ENCODE measurements at regions not wholly inside any gene's neighbourhood (a gene's known extent, or its start where the extent isn't known, plus 50 kb on each side); places are given as distances from the start of the nearest gene placed in this dataset.
"Not testable (repeated sequence)": the region's sequence is repeated elsewhere in the genome, so short reads cannot be mapped to it uniquely, and the experiment has no call there.

DNA sequence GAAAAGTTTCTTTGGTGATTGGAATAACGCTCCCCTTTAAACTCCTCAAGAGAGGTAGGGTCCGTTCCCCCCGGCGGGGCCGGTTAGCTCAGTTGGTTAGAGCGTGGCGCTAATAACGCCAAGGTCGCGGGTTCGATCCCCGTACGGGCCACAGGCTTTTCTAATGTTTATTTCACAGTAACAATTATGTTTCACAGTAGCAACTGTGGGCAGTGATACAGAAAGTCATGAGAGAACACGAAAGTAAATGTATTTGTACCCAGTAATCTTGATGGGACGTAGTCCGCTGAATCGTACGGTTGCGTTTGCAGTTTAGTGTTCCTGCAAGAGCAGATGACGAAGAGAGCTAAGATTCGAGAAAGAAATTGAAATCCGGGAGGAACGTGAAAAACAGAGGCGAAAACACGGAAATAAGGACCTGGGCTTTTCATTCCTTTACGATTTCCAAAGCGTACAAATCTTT is 505.5 kb downstream of the PRIM2 start:
- peaks cover 0 to 4% (median 0%) of the 10 kb centered on the region in 4 donors for H3K9me3 ChIP-seq (ENCODE audit: control insufficient read depth in 4 of 4, insufficient read depth in 3 of 4, low read length in 3 of 4)
- TF ChIP-seq, protein P1, sequence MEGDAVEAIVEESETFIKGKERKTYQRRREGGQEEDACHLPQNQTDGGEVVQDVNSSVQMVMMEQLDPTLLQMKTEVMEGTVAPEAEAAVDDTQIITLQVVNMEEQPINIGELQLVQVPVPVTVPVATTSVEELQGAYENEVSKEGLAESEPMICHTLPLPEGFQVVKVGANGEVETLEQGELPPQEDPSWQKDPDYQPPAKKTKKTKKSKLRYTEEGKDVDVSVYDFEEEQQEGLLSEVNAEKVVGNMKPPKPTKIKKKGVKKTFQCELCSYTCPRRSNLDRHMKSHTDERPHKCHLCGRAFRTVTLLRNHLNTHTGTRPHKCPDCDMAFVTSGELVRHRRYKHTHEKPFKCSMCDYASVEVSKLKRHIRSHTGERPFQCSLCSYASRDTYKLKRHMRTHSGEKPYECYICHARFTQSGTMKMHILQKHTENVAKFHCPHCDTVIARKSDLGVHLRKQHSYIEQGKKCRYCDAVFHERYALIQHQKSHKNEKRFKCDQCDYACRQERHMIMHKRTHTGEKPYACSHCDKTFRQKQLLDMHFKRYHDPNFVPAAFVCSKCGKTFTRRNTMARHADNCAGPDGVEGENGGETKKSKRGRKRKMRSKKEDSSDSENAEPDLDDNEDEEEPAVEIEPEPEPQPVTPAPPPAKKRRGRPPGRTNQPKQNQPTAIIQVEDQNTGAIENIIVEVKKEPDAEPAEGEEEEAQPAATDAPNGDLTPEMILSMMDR (IDR thresholded peaks at IDR 0.05; ENCODE audit: control extremely low read depth, extremely low read depth): no peak
- no peak overlapping the region for H3K27ac ChIP-seq (ENCODE audit: low read depth in 1 of 2, low read length in 1 of 2)
- peaks cover 0 to 2% (median 0%) of the 10 kb centered on the region in 5 donors for H3K4me1 ChIP-seq (ENCODE audit: control insufficient read depth in 5 of 5, insufficient read depth in 5 of 5, low read length in 5 of 5)
- H3K27me3 ChIP-seq (ENCODE audit: control insufficient read depth in 3 of 3, insufficient read depth in 3 of 3, low read length in 2 of 3): peaks cover 0 to 9% (median 8%) of the 10 kb centered on the region in 3 donors
- DNase-seq: no peak
- ATAC-seq (ENCODE audit: insufficient read depth, low FRiP score): no peak
- H3K4me3 ChIP-seq: no peak overlapping the region
- H3K36me3 ChIP-seq (ENCODE audit: control insufficient read depth in 4 of 4, insufficient read depth in 4 of 4, low read length in 4 of 4): no peaks in the 10 kb centered on the region
- WGBS, 2 donors: 9 to 12% methylated on average over 27 of the region's 27 CpGs
- H3K9ac ChIP-seq (ENCODE audit: insufficient read depth in 1 of 2, low read length in 2 of 2): no peak overlapping the region

DNA sequence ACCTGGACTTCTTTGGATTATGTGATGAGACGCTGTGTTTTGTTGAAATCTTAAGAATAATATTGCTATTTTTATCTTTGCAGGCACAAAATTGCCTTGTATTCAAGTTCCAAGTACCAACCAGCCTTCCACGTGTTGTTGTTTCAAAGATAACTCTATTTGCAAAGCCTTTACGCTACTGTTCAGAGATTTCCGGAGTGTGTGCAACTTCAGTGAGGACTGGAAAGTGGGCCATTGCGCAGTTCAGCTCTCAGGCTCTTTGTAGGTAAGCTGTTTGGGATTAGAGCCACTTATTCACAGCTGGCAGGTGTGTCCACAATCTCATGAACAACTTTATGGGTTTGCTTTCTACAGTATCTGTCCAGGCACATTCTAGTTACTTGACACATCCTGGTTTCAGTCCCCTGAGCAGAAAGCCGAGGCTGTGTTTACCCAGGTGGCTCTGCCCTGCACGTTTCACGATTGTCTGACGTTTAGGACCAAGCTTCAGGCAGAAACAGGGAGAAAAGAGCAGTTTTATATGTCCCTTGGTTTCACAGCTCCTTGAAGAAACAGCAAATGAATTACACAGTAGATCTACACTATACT is 520.3 kb downstream of the PRIM2 start:
- not testable (repeated sequence) for H3K4me1 ChIP-seq (ENCODE audit: control insufficient read depth in 5 of 5, insufficient read depth in 5 of 5, low read length in 5 of 5); ATAC-seq (ENCODE audit: insufficient read depth, low FRiP score); H3K27me3 ChIP-seq (ENCODE audit: control insufficient read depth in 3 of 3, insufficient read depth in 3 of 3, low read length in 2 of 3); H3K36me3 ChIP-seq (ENCODE audit: control insufficient read depth in 4 of 4, insufficient read depth in 4 of 4, low read length in 4 of 4); H3K27ac ChIP-seq (ENCODE audit: low read depth in 1 of 2, low read length in 1 of 2); H3K9ac ChIP-seq (ENCODE audit: insufficient read depth in 1 of 2, low read length in 2 of 2); H3K4me3 ChIP-seq; H3K9me3 ChIP-seq (ENCODE audit: control insufficient read depth in 4 of 4, insufficient read depth in 3 of 4, low read length in 3 of 4)
- 65 to 71% methylated on average over 9 of the region's 9 CpGs for WGBS, 2 donors
- peak in 1 of 3 donors; percentile 0 for DNase-seq

DNA sequence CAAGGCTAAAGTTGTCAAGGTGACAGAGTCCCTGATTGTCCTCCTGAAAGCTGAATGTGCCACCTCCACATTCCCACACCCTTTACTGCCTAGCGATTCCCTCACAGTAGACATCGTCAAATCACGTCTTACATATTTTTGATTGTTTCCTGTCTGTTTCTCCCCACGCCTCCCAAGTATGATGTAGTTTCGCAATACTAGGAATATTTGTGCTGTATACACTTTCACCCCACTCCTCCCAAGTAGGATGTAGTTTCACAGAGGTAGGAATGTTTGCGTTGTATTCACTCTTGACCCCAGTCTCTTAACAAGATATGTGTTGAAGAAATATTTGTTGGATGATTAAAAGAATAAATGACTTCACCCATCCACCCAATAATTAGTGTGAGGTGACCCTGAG is 524.1 kb downstream of the PRIM2 start:
- H3K36me3 ChIP-seq (ENCODE audit: control insufficient read depth in 4 of 4, insufficient read depth in 4 of 4, low read length in 4 of 4); DNase-seq; H3K27me3 ChIP-seq (ENCODE audit: control insufficient read depth in 3 of 3, insufficient read depth in 3 of 3, low read length in 2 of 3); H3K27ac ChIP-seq (ENCODE audit: low read depth in 1 of 2, low read length in 1 of 2); H3K9me3 ChIP-seq (ENCODE audit: control insufficient read depth in 4 of 4, insufficient read depth in 3 of 4, low read length in 3 of 4); H3K4me1 ChIP-seq (ENCODE audit: control insufficient read depth in 5 of 5, insufficient read depth in 5 of 5, low read length in 5 of 5); H3K9ac ChIP-seq (ENCODE audit: insufficient read depth in 1 of 2, low read length in 2 of 2); ATAC-seq (ENCODE audit: insufficient read depth, low FRiP score); H3K4me3 ChIP-seq: not testable (repeated sequence)
- WGBS, 2 donors: 63 to 75% methylated on average over 6 of the region's 6 CpGs

DNA sequence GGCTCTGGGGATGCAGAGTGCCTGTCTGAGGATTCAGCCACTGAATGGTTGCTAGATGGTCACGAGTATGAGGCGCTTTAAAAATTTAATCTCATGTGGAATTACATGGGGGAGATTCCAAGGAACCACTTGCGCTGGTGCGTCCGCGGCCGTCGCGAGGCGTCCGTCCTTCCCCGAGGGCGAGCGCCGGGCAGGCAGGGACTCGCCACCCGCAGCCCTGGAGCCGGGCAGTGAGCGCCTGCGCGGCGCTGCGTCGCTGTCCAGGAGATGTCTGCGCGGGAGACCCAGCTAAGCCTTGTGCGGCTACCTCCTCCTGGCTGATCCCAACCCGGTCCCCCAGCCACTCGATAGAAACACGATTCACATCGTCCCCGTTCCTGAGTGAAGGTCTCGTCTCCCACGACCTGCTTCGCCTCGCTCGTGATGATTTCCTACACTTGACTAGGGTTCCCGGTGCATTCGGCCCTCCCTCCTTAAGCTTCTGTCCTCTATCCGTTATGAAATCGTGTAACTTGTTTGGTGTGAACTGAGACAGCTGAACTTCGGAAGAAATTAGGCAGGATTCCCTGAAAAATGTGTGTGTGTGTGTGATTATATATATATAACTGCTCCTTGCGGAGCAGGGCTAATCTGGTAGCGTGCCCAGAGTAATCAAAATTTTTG is 536.4 kb downstream of the PRIM2 start:
- not testable (repeated sequence) for H3K27me3 ChIP-seq (ENCODE audit: control insufficient read depth in 3 of 3, insufficient read depth in 3 of 3, low read length in 2 of 3); H3K9me3 ChIP-seq (ENCODE audit: control insufficient read depth in 4 of 4, insufficient read depth in 3 of 4, low read length in 3 of 4); H3K4me3 ChIP-seq; H3K27ac ChIP-seq (ENCODE audit: low read depth in 1 of 2, low read length in 1 of 2); H3K9ac ChIP-seq (ENCODE audit: insufficient read depth in 1 of 2, low read length in 2 of 2); H3K36me3 ChIP-seq (ENCODE audit: control insufficient read depth in 4 of 4, insufficient read depth in 4 of 4, low read length in 4 of 4); H3K4me1 ChIP-seq (ENCODE audit: control insufficient read depth in 5 of 5, insufficient read depth in 5 of 5, low read length in 5 of 5); ATAC-seq (ENCODE audit: insufficient read depth, low FRiP score)
- peak in 2 of 3 donors; percentile 4 to 18 for DNase-seq
- 9 to 13% methylated on average over 28 to 32 of the region's 44 CpGs for WGBS, 2 donors

DNA sequence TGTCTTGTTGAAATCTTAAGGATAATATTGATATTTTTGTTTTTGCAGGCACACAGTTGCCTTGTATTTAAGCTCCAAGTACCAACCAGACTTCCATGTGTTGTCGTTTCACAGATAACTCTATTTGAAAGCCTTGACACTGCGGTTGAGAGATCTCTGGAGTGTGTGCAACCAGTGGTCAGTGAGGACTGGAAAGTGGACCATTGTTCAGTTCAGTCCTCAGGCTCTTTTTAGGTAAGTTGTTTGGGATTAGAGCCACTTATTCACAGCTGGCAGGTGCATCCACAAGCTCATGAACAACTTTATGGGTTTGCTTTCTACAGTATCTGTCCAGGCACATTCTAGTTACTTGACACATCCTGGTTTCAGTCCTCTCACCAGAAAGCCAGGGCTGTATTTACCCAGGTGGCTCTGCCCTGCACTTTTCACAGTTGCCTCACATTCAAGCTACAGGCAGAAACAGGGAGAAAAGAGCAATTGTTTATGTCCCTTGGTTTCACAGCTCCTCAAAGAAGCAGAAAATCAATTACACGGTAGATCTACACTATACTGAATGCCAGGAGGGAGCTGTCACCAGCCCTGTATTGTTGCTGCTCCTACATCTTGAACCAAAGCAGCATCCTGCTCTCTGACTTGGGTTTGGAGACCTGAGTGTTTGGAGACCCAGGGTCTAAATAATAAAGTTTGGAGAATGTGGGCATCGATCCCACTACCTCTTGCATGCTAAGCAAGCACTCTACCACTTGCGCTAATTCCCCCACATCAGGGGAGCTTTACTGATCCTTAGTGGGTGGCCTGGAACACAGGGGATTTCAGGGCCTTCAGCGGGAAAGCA is 543.3 kb downstream of the PRIM2 start:
- not testable (repeated sequence) for DNase-seq; ATAC-seq (ENCODE audit: insufficient read depth, low FRiP score); H3K4me3 ChIP-seq; H3K27me3 ChIP-seq (ENCODE audit: control insufficient read depth in 3 of 3, insufficient read depth in 3 of 3, low read length in 2 of 3); H3K9me3 ChIP-seq (ENCODE audit: control insufficient read depth in 4 of 4, insufficient read depth in 3 of 4, low read length in 3 of 4); H3K4me1 ChIP-seq (ENCODE audit: control insufficient read depth in 5 of 5, insufficient read depth in 5 of 5, low read length in 5 of 5); H3K27ac ChIP-seq (ENCODE audit: low read depth in 1 of 2, low read length in 1 of 2); H3K9ac ChIP-seq (ENCODE audit: insufficient read depth in 1 of 2, low read length in 2 of 2); H3K36me3 ChIP-seq (ENCODE audit: control insufficient read depth in 4 of 4, insufficient read depth in 4 of 4, low read length in 4 of 4)
- WGBS, 2 donors: 76 to 85% methylated on average over 5 to 6 of the region's 6 CpGs

DNA sequence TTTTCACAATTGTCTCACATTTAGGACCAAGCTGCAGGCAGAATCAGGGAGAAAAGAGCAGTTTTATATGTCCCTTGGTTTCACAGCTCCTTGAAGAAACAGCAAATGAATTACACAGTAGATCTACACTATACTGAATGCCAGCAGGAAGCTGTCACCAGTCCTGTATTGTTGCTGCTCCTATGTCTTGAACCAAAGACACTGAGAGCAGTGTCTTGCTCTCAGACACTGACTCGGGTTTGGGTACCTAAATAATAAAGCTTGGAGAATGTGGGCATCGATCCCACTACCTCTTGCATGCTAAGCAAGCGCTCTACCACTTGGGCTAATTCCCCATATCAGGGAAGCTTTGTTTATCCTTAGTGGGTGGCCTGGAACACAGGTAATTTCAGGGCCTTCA is 552.7 kb downstream of the PRIM2 start:
- H3K9ac ChIP-seq (ENCODE audit: insufficient read depth in 1 of 2, low read length in 2 of 2); H3K36me3 ChIP-seq (ENCODE audit: control insufficient read depth in 4 of 4, insufficient read depth in 4 of 4, low read length in 4 of 4); H3K4me1 ChIP-seq (ENCODE audit: control insufficient read depth in 5 of 5, insufficient read depth in 5 of 5, low read length in 5 of 5); H3K4me3 ChIP-seq; H3K27ac ChIP-seq (ENCODE audit: low read depth in 1 of 2, low read length in 1 of 2); ATAC-seq (ENCODE audit: insufficient read depth, low FRiP score); DNase-seq; H3K9me3 ChIP-seq (ENCODE audit: control insufficient read depth in 4 of 4, insufficient read depth in 3 of 4, low read length in 3 of 4); H3K27me3 ChIP-seq (ENCODE audit: control insufficient read depth in 3 of 3, insufficient read depth in 3 of 3, low read length in 2 of 3): not testable (repeated sequence)
- 44 to 71% methylated on average over 3 of the region's 3 CpGs for WGBS, 2 donors

DNA sequence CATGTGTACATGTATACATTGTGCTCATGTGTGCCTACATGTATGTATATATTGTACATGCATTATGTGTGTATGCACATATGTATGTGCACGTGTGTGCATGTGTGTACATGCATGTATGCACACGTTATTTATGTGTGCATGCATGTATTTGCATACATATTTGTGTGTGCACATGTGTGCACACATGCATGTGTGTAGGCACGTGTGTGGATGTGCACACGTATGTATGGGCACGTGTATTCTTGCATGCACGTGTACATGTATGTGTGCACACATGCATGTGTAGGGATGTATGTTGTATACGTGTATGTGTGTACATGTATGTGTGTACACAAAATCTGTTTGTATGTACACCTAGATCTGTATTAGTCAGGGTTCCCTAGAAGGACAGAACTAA is 556.0 kb downstream of the PRIM2 start:
- DNase-seq; H3K4me1 ChIP-seq (ENCODE audit: control insufficient read depth in 5 of 5, insufficient read depth in 5 of 5, low read length in 5 of 5); ATAC-seq (ENCODE audit: insufficient read depth, low FRiP score); H3K9me3 ChIP-seq (ENCODE audit: control insufficient read depth in 4 of 4, insufficient read depth in 3 of 4, low read length in 3 of 4); H3K27ac ChIP-seq (ENCODE audit: low read depth in 1 of 2, low read length in 1 of 2); H3K9ac ChIP-seq (ENCODE audit: insufficient read depth in 1 of 2, low read length in 2 of 2); H3K36me3 ChIP-seq (ENCODE audit: control insufficient read depth in 4 of 4, insufficient read depth in 4 of 4, low read length in 4 of 4); H3K27me3 ChIP-seq (ENCODE audit: control insufficient read depth in 3 of 3, insufficient read depth in 3 of 3, low read length in 2 of 3); H3K4me3 ChIP-seq: not testable (repeated sequence)
- 69 to 81% methylated on average over 7 of the region's 7 CpGs for WGBS, 2 donors
